Activated T-cell treated with anti-CD3 and anti-CD28 coated beads, Interleukin-2, amount 50 U/mL, for 72 hours (primary cell): ENCODE measurements at regions not wholly inside any gene's neighbourhood (a gene's known extent, or its start where the extent isn't known, plus 50 kb on each side); places are given as distances from the start of the nearest gene placed in this dataset.

Experiments used
- ATAC-seq, 2 donors: fragments of 150-1000 bp; cut with Tn5 transposase; replicated peaks in 1 of 2; 2 replicates each; pipeline ENCODE4 v1.10.0; 2021; ENCODE audit warnings: moderate library complexity in 2 of 2, mild to moderate bottlenecking in 1 of 2
- DNase-seq, 2 donors: peaks; one replicate each; pipeline ENCODE4 v3.0.0; 2021 to 2022; ENCODE audit warnings: mixed read lengths in 1 of 2
- H3K27ac Mint-ChIP-seq: one replicate; pipeline ENCODE4 v1.8.0; 2022; ENCODE audit warnings: mild to moderate bottlenecking, moderate library complexity, mixed read lengths
- H3K27me3 Mint-ChIP-seq: one replicate; pipeline ENCODE4 v1.8.0; 2022; ENCODE audit warnings: low read depth, mixed read lengths
- H3K36me3 Mint-ChIP-seq, 2 donors: one replicate each; pipeline ENCODE4 v1.8.0; 2022; ENCODE audit warnings: mixed read lengths in 2 of 2, mild to moderate bottlenecking in 1 of 2; ENCODE audit not compliant: insufficient read depth in 2 of 2
- H3K4me1 Mint-ChIP-seq: one replicate; pipeline ENCODE4 v1.8.0; 2022; ENCODE audit warnings: low read depth, mixed read lengths
- H3K4me3 Mint-ChIP-seq, 2 donors: one replicate each; pipeline ENCODE4 v1.8.0; 2022; ENCODE audit warnings: mild to moderate bottlenecking in 2 of 2, mixed read lengths in 2 of 2, moderate library complexity in 2 of 2
- H3K9me3 Mint-ChIP-seq, 2 donors: one replicate each; pipeline ENCODE4 v1.8.0; 2022; ENCODE audit warnings: mixed read lengths in 2 of 2

DNA sequence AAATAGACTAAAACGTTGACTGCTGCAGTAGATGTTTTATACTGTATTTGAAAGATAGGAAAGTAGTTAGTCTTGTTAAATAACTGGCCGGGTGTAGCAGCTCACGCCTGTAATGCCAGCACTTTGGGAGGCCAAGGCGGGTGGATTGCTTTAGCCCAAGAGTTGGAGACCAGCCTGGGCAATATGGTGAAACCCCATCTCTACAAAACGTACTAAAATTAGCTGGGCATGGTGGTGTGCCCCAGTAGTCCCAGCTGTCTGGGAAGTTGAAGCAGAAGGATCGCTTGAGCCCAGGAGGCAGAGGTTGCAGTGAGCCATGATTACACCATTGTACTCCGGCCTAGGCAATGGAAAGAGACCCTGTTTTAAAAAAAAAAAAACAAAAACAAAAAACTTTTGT lies 60.5 kb upstream of the ULK4 start:
- no peaks in the 10 kb centered on the region for H3K36me3 Mint-ChIP-seq
- ATAC-seq (no peak), DNase-seq (no peak)
- H3K27me3 Mint-ChIP-seq, result no peaks in the 10 kb centered on the region
- peaks cover 84% of the 10 kb centered on the region for H3K4me1 Mint-ChIP-seq
- H3K27ac Mint-ChIP-seq, result no peak overlapping the region
- no peaks in the 10 kb centered on the region for H3K9me3 Mint-ChIP-seq
- no peak overlapping the region for H3K4me3 Mint-ChIP-seq

DNA sequence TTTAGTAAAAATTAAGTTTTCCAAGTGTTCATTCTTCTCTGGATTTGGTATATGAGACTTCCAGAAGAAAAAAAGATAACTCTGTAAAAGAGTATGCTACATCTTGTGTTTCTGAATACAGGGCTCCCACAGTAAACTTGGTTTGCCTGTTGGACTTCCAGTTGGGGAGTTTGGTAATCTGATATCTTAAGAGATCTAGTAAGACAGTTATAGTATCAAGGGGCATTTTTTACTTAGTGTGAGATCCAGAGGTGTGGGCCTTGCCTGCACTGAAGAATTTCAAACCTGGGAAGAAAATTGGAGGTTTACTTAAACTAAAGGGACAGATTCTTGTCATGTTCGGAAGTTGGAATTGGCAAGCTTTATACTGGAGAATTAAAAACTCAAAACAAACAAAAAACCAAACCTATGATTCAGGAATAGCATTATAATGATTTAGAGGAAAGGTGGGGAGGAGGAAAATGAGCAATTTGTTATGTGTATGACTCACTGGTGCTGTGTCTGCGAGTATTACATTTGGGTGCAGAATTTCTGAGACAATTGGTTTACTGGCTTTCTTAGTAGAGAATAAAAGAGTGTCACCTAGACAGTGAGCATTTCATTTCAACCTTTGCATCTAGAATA lies 58.9 kb upstream of the ULK4 start:
- ATAC-seq (peak; percentile 54 to 66), DNase-seq (no peak)
- Mint-ChIP-seq H3K36me3 (no peaks in the 10 kb centered on the region), H3K4me3 (peak overlapping the region; percentile 13 to 67), H3K9me3 (no peaks in the 10 kb centered on the region), H3K27ac (peak overlapping the region; percentile 91), H3K27me3 (no peaks in the 10 kb centered on the region), H3K4me1 (peaks cover 89% of the 10 kb centered on the region)

DNA sequence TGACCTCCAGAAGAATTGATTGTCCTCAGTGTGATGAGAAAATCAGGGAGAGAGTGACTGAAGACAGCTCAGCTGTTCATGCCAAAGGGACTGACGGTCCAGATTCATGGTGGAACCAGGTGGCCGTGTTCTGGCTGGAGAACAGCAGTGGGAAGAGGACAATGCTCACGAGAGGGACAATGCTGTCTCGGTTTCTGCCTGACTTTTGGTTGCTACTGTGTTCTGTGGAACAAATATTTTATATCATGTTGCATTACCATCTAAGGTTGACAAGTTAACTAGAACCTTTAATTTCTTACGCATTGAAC lies 58.0 kb upstream of the ULK4 start:
- Mint-ChIP-seq H3K4me1 (peaks cover 89% of the 10 kb centered on the region), H3K27ac (no peak overlapping the region)

DNA sequence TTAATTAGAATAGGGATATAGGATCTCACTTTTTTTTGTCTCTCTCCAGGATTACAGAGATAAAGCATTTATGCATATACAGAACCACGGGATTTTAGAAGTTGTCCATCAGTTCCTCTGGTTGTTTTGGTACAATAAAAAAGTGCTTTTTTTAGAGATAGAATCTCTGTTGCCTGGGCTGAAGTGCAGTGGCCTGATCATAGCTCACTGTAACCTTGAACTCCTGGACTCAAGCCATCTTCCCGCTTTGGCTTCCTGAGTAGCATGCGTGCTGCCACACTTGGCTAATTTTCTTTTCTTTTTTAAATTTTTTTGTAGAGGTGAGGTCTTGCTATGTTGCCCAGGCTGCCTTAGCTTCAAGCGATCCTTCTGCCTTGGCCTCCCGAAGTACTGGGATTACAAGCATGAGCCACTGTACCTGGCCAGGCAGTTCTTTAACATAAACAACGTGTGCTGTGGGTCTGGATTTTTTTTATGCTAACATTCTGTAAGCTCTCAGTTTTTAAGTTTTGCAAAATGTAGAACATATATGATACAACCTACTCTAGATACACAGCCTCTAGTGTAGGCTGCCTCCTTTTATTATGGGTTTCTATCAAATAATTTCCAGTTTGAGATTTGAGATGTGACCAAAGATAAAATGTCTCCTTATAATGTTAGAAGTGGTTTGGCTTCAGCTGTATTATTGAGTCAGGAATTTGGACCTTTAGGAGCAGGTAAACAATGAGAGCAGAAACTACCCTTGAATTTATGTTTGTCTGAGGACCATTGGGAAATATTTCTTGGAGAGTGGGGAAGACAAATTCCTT lies 57.4 kb upstream of the ULK4 start:
- no peak for ATAC-seq
- DNase-seq, result no peak
- Mint-ChIP-seq H3K4me1 (peaks cover 90% of the 10 kb centered on the region), H3K36me3 (peaks cover 0 to 4% of the 10 kb centered on the region in 2 donors), H3K27ac (peak overlapping the region; percentile 32), H3K9me3 (no peaks in the 10 kb centered on the region), H3K4me3 (no peak overlapping the region), H3K27me3 (no peaks in the 10 kb centered on the region)

More for the DNA sequence above, 58.0 kb upstream of the ULK4 start:
- Mint-ChIP-seq H3K4me3 (no peak overlapping the region), H3K36me3 (no peaks in the 10 kb centered on the region), H3K27me3 (no peaks in the 10 kb centered on the region), H3K9me3 (no peaks in the 10 kb centered on the region)
- no peak for DNase-seq
- no peak for ATAC-seq

DNA sequence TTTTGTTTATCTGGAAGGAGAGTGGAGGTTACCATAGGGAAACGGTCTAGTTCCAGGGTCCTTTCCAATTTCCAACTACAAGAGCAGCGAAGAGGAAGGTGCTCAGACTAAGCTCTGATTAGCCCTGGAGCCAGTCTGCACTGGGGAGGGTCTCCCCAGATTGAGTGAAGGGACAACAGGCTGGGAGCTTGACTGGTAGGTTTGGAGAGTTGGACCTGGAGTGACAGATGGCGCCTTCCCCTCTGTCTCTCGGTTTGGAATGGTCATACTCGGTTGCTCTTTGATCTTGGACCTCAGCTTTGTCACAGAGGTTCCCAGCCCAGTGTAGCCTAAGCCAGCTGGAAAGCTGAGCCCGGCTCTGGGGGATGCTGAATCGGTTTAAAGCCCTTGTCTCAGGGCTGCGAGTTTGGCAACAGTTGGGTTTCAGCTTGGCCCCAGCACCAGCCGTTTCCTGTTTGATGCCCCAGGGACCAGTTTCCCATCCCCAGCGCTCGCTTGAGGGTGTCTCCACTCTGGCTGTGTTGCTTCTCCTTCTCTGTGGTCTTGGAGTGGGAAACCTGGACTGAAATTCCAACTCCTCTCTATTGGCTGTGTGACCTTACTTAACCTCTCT lies 53.1 kb upstream of the ULK4 start:
- DNase-seq (peak; percentile 14 to 23), ATAC-seq (no peak)
- Mint-ChIP-seq H3K36me3 (peaks cover 0 to 4% of the 10 kb centered on the region in 2 donors), H3K4me3 (peak overlapping the region; percentile 84 to 99), H3K9me3 (no peaks in the 10 kb centered on the region), H3K27ac (peak overlapping the region; percentile 93), H3K27me3 (no peaks in the 10 kb centered on the region), H3K4me1 (peaks cover 62% of the 10 kb centered on the region)

DNA sequence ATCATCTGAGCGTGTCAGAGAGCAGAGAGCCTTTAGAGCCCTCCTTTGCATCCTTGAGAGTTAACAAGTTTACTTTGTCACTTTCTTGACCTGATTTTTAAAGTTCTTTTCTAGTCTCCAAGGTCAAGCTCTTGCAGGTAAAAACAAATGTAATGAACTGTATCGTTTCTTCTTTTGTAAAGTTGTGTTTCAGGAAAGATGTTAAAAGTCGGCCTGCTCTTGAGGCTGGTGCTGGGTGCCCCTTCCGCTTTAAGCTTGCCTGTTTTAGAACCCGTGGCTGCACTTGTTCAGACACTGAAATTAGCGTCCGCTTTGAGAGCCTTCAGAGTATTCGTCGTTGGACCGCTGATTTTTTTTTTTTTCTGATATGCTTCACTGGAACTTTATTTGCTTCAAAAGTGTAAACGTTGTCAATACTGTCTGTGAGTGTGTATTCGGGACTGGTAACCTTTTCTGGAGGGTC lies 52.6 kb upstream of the ULK4 start:
- H3K27ac Mint-ChIP-seq, result peak overlapping the region; percentile 93
- H3K4me1 Mint-ChIP-seq, result peaks cover 57% of the 10 kb centered on the region
- no peaks in the 10 kb centered on the region for H3K27me3 Mint-ChIP-seq
- H3K36me3 Mint-ChIP-seq, result peaks cover 0 to 4% of the 10 kb centered on the region in 2 donors
- peak in 1 of 2 donors; percentile 17 for DNase-seq
- no peak for ATAC-seq
- peak overlapping the region; percentile 84 to 99 for H3K4me3 Mint-ChIP-seq
- no peaks in the 10 kb centered on the region for H3K9me3 Mint-ChIP-seq

DNA sequence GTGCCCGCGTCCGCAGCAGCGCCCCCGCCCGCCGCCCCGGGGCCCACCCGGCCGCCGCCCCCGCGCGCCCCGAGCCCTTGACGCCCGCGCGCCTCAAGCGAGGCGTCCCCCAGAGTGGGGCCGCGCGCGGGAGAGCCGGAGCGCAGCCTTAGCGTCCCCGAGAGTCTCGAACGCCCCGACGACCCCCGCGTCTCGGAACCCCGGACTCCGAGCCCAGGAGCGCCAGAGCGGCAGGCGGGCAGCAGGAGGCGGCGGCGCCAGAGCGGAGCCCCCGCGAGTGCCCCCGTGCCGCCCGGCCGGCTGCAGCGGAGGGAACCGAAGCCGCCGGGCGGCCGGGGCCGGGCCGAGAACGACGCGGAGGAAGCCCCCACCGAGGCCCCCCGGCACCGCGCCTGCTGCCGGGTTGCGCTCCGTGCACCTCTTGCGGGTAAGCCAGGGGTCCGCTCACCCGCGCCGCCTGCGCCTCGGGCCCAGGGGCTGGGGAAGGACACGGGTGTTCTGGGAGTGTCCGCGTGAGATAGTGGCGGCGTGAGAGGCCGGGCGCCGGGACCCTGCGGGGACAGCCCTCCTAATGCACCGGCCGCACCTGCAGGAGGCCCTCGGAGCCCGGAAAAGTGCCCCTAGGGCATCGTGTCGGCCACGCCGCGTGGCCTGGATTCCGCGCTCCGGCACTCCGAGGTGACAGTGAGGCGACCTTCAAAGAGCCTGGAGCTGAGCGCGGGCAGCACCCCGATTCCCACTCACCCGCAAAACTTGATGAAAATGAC lies 52.0 kb upstream of the ULK4 start:
- Mint-ChIP-seq H3K36me3 (peaks cover 0 to 4% of the 10 kb centered on the region in 2 donors), H3K27ac (peak overlapping the region; percentile 93), H3K4me1 (peaks cover 57% of the 10 kb centered on the region), H3K27me3 (no peaks in the 10 kb centered on the region), H3K9me3 (no peaks in the 10 kb centered on the region), H3K4me3 (peak overlapping the region; percentile 84 to 99)
- ATAC-seq, result peak; percentile 14 to 15
- DNase-seq, result peak; percentile 34 to 49

DNA sequence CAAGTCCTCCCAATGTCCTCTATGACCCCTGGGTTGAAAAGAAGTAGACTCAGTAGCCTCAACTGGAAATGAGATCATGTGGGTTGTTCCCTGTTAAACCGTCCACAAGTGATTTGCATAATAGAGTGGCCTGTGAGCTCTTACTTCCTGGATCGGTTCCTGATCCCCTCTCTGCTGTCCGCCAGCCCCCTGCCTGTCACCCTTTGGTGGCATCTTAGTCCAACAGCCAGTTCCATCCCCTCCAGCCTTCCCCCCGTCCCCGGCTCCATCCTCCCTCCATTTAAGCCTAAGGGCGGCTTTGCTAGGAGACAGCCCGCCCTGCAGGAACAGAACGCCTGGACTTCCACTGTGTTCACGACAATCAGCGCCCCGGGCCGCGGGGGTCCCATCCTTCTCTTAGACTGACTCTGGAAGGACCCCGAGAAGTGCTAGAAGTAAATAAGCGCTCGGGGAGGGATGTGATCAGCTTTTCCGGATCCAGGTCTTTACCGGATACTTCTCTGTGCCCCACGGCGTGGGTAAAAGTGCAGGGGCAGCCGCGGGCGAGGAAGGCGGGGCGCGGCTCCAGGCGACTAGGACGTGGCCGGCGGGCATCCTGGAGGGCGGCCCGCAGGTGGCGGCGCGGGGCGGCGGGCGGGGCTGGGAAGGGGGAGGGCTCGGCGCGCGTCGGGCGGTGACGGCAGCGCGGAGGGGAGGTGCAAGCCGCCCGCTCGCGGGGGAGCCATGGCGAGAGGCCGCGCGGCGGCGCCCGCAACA lies 51.2 kb upstream of the ULK4 start:
- Mint-ChIP-seq H3K36me3 (peaks cover 0 to 4% of the 10 kb centered on the region in 2 donors), H3K9me3 (no peaks in the 10 kb centered on the region), H3K4me3 (peak overlapping the region; percentile 85 to 94), H3K27ac (peak overlapping the region; percentile 77), H3K27me3 (no peaks in the 10 kb centered on the region), H3K4me1 (peaks cover 49% of the 10 kb centered on the region)
- ATAC-seq (peak; percentile 83 to 87), DNase-seq (peak; percentile 78 to 82)

DNA sequence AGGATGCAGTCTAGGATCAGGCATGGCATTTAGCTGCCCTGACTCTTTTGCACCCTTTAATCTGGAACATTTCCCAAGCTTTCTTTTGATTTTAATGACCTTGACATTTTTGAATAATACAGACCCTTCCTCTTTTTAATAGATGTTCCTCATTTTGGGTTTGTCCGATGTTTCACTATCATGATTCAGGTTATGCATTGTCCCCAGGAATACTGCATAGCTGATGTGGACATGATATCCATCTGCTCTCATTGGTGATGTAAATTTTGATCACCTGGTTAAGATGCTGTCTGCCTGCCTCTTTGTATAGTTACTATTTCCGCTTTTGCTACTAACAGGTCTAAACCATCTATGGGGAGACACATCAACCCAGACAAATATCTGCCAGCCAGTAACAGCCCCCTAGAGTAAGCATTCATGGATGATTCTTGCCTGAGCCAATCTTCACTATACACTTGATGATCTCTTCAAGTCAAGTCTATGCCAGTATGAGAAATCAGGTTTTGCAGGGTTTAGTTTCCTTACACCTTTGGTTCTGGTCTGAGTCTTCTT lies 50.6 kb upstream of the ULK4 start:
- DNase-seq (no peak), ATAC-seq (no peak)
- H3K9me3 Mint-ChIP-seq, result no peaks in the 10 kb centered on the region
- peak overlapping the region; percentile 85 to 94 for H3K4me3 Mint-ChIP-seq
- peaks cover 0 to 4% of the 10 kb centered on the region in 2 donors for H3K36me3 Mint-ChIP-seq
- H3K27ac Mint-ChIP-seq, result peak overlapping the region; percentile 77
- H3K4me1 Mint-ChIP-seq, result peaks cover 46% of the 10 kb centered on the region
- no peaks in the 10 kb centered on the region for H3K27me3 Mint-ChIP-seq
